GM12878 (cell line): ENCODE measurements at regions not wholly inside any gene's neighbourhood (a gene's known extent, or its start where the extent isn't known, plus 50 kb on each side); places are given as distances from the start of the nearest gene placed in this dataset.

Experiments
- ATAC-seq: fragments of 200-7000 bp; cut with Tn5 transposase; 3 replicates; pipeline ENCODE4 v1.9.1; 2020; ENCODE audit warnings: mild to moderate bottlenecking, moderate library complexity
- BruUV-seq: library from RNA; stranded (reverse); fragments of 400-500 nt; replicated peaks from 2 replicates; lab custom pipeline; 2021; lab: Mats Ljungman, UMichigan
- CTCF ChIA-PET: fragments of 300-600 bp; sonication (Branson Sonifier 250); formaldehyde crosslinking; extraction: SDS; loops from one replicate; lab custom pipeline; 2021; ENCODE audit warnings: inconsistent platforms; lab: Yijun Ruan, JAX
- POLR2A ChIA-PET: fragments of 350-600 bp; formaldehyde crosslinking; extraction: SDS; loops from one replicate; lab custom pipeline; 2021; ENCODE audit warnings: inconsistent platforms; lab: Charles Lee
- RAD21 ChIA-PET: fragments of 300-600 bp; sonication (Branson Sonifier 250); formaldehyde crosslinking; loops from one replicate; lab custom pipeline; 2023; ENCODE audit warnings: antibody characterized with exemption; ENCODE audit not compliant: unreplicated experiment; lab: Charles Lee
- SMC1A ChIA-PET: fragments of 300-600 bp; sonication (Branson Sonifier 250); formaldehyde crosslinking; loops from one replicate; lab custom pipeline; 2023; ENCODE audit not compliant: unreplicated experiment, uncharacterized antibody; lab: Charles Lee
- DNase-seq: peaks from one replicate; pipeline ENCODE4 v3.0.0-alpha.2; 2011; ENCODE audit warnings: low read depth, low spot score
- FAIRE-seq: peaks from 3 replicates; lab custom pipeline; 2011; peaks lifted over from hg19 to GRCh38; lab: Jason Lieb, UNC
- H2AFZ ChIP-seq: 2 replicates; pipeline ENCODE4 v1.6.0; 2011; ENCODE audit warnings: low read depth, low read length, control low read depth; ENCODE audit not compliant: control insufficient read depth
- H3K27ac ChIP-seq: 2 replicates; pipeline ENCODE4 v1.5.1; 2011; ENCODE audit warnings: control low read depth; ENCODE audit not compliant: control insufficient read depth, insufficient read depth
- H3K27me3 ChIP-seq, 2 experiments: replicated peaks in 1 of 2; 2 replicates each; pipeline versions ENCODE4 v1.6.0 to v1.6.1; 2011; ENCODE audit warnings: low read length in 1 of 2; ENCODE audit not compliant: control insufficient read depth in 2 of 2, insufficient read depth in 2 of 2
- H3K36me3 ChIP-seq, 2 experiments: 2 replicates each; pipeline ENCODE4 v1.5.1; 2011; ENCODE audit warnings: low read length in 1 of 2; ENCODE audit not compliant: control insufficient read depth in 2 of 2, insufficient read depth in 2 of 2
- H3K4me1 ChIP-seq: 2 replicates; pipeline ENCODE4 v1.6.1; 2011; ENCODE audit warnings: mild to moderate bottlenecking, low read length, moderate library complexity, mixed read lengths; ENCODE audit not compliant: control insufficient read depth, insufficient read depth
- H3K4me2 ChIP-seq: 2 replicates; pipeline ENCODE4 v1.6.0; 2011; ENCODE audit warnings: control low read depth; ENCODE audit not compliant: control insufficient read depth, insufficient read depth
- H3K4me3 ChIP-seq: fragments of 200-600 bp; sonication (generic); 2 replicates; pipeline ENCODE4 v1.5.1; 2016
- H3K79me2 ChIP-seq: 2 replicates; pipeline ENCODE4 v1.6.0; 2011; ENCODE audit warnings: low read length; ENCODE audit not compliant: control insufficient read depth, insufficient read depth
- H3K9ac ChIP-seq: 2 replicates; pipeline ENCODE4 v1.8.0; 2011; ENCODE audit warnings: low read length, control low read depth, mixed read lengths; ENCODE audit not compliant: control insufficient read depth, insufficient read depth
- H3K9me3 ChIP-seq: replicated peaks from 3 replicates; pipeline ENCODE4 v1.5.1; 2011; ENCODE audit warnings: mild to moderate bottlenecking, low read length; ENCODE audit not compliant: control insufficient read depth, insufficient read depth
- H4K20me1 ChIP-seq: 2 replicates; pipeline ENCODE4 v1.6.0; 2011; ENCODE audit not compliant: control insufficient read depth, insufficient read depth
- CEBPZ ChIP-seq: fragments of 150-350 bp; IDR thresholded peaks from 2 replicates; pipeline ENCODE4 v1.6.1; 2016; ENCODE audit warnings: low read depth, low read length
- EED ChIP-seq: sonication (generic); IDR thresholded peaks from 2 replicates; pipeline ENCODE4 v1.6.1; 2016; ENCODE audit warnings: antibody characterized with exemption, low read depth
- FOXK2 ChIP-seq: fragments of 450-650 bp; IDR thresholded peaks from 2 replicates; pipeline ENCODE4 v1.6.1; 2017; ENCODE audit warnings: mild to moderate bottlenecking, moderate library complexity
- FOXM1 ChIP-seq: IDR thresholded peaks from 2 replicates; pipeline ENCODE4 v1.6.1; 2012; ENCODE audit warnings: low read depth, mild to moderate bottlenecking, inconsistent platforms, low read length, moderate library complexity
- JUND ChIP-seq: IDR thresholded peaks from 2 replicates; pipeline ENCODE4 v1.6.1; 2012; ENCODE audit warnings: low read depth, mild to moderate bottlenecking, low read length, improper control_type of control experiment, moderate library complexity
- MAX ChIP-seq: IDR thresholded peaks from 2 replicates; pipeline ENCODE4 v1.6.1; 2012; ENCODE audit warnings: low read depth, low read length, improper control_type of control experiment
- NR2C2 ChIP-seq: IDR thresholded peaks from 2 replicates; pipeline ENCODE4 v1.6.1; 2011; ENCODE audit warnings: borderline replicate concordance, low read depth; ENCODE audit not compliant: control insufficient read depth, insufficient read length
- PBX3 ChIP-seq: IDR thresholded peaks from 2 replicates; pipeline ENCODE4 v1.6.1; 2011; ENCODE audit warnings: mild to moderate bottlenecking, low read depth, low read length, moderate library complexity; ENCODE audit not compliant: insufficient replicate concordance
- SP1 ChIP-seq: IDR thresholded peaks from one replicate; pipeline ENCODE4 v1.6.1; 2011; ENCODE audit warnings: low read depth, low read length
- STAT1 ChIP-seq: fragments of 450-650 bp; conservative IDR thresholded peaks from 2 replicates; pipeline ENCODE4 v1.6.1; 2014; ENCODE audit warnings: antibody characterized with exemption, mild to moderate bottlenecking
- SUZ12 ChIP-seq: fragments of 200-600 bp; sonication (generic); IDR thresholded peaks from one replicate; pipeline ENCODE4 v1.6.1; 2018; ENCODE audit warnings: antibody characterized with exemption, mild to moderate bottlenecking; ENCODE audit not compliant: unreplicated experiment
- WGBS: methylation state at CpG from one replicate; pipeline ENCODE4 v1.1.6; 2016; ENCODE audit warnings: low lambda C conversion rate; ENCODE audit not compliant: insufficient replicate concordance, insufficient coverage; ENCODE audit errors: missing lambda C conversion rate; 5-methylcytosine and 5-hydroxymethylcytosine counted together
- in situ Hi-C: fragments of 300-500 bp; cut with MboI; formaldehyde crosslinking; loops from 9 replicates; pipeline ENCODE4 v1.14.3; 2018; ENCODE audit warnings: mixed read lengths
- intact Hi-C: fragments of 100-400 bp; cut with micrococcal nuclease; formaldehyde crosslinking; loops from one replicate; pipeline ENCODE4 v1.14.2; 2022; ENCODE audit not compliant: unreplicated experiment
- TF ChIP-seq, protein P1 (sequence below): fragments of 450-650 bp; formaldehyde crosslinking; IDR thresholded peaks from 2 replicates; pipeline ENCODE4 v1.5.0; 2022; ENCODE audit warnings: mild to moderate bottlenecking, missing genetic modification characterization
- TF ChIP-seq, protein P2 (sequence below): fragments of 450-650 bp; IDR thresholded peaks from 2 replicates; pipeline ENCODE4 v1.6.1; 2014; ENCODE audit warnings: mild to moderate bottlenecking

GRCh38 chr10:83312570-83312969 is 826.7 kb upstream of the GHITM start:
- H3K79me2 ChIP-seq: no peaks in the 10 kb centered on the region
- no peaks in the 10 kb centered on the region for H3K9me3 ChIP-seq
- in situ Hi-C loops (no loop called here), intact Hi-C loops (no loop called here)
- FAIRE-seq (no peak), ATAC-seq (no peak), DNase-seq (no peak)
- no peak for TF ChIP-seq PBX3
- no peak for TF ChIP-seq STAT1
- no peak for TF ChIP-seq FOXK2
- TF ChIP-seq, protein P1, sequence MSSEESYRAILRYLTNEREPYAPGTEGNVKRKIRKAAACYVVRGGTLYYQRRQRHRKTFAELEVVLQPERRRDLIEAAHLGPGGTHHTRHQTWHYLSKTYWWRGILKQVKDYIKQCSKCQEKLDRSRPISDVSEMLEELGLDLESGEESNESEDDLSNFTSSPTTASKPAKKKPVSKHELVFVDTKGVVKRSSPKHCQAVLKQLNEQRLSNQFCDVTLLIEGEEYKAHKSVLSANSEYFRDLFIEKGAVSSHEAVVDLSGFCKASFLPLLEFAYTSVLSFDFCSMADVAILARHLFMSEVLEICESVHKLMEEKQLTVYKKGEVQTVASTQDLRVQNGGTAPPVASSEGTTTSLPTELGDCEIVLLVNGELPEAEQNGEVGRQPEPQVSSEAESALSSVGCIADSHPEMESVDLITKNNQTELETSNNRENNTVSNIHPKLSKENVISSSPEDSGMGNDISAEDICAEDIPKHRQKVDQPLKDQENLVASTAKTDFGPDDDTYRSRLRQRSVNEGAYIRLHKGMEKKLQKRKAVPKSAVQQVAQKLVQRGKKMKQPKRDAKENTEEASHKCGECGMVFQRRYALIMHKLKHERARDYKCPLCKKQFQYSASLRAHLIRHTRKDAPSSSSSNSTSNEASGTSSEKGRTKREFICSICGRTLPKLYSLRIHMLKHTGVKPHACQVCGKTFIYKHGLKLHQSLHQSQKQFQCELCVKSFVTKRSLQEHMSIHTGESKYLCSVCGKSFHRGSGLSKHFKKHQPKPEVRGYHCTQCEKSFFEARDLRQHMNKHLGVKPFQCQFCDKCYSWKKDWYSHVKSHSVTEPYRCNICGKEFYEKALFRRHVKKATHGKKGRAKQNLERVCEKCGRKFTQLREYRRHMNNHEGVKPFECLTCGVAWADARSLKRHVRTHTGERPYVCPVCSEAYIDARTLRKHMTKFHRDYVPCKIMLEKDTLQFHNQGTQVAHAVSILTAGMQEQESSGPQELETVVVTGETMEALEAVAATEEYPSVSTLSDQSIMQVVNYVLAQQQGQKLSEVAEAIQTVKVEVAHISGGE (CRISPR knock-in tag): no peak
- no peak for TF ChIP-seq SP1
- no peak for TF ChIP-seq SUZ12
- no peak for TF ChIP-seq EED
- no peak for TF ChIP-seq NR2C2
- TF ChIP-seq JUND: no peak
- TF ChIP-seq FOXM1: no peak
- TF ChIP-seq, protein P2, sequence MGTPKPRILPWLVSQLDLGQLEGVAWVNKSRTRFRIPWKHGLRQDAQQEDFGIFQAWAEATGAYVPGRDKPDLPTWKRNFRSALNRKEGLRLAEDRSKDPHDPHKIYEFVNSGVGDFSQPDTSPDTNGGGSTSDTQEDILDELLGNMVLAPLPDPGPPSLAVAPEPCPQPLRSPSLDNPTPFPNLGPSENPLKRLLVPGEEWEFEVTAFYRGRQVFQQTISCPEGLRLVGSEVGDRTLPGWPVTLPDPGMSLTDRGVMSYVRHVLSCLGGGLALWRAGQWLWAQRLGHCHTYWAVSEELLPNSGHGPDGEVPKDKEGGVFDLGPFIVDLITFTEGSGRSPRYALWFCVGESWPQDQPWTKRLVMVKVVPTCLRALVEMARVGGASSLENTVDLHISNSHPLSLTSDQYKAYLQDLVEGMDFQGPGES: no peak
- no peak for TF ChIP-seq CEBPZ
- TF ChIP-seq MAX: no peak
- no peaks in the 10 kb centered on the region for H3K4me1 ChIP-seq
- H2AFZ ChIP-seq: no peak overlapping the region
- no peak overlapping the region for H3K9ac ChIP-seq
- BruUV-seq: no TSS peak
- H3K36me3 ChIP-seq: no peaks in the 10 kb centered on the region
- ChIA-PET SMC1A (no interaction called here), RAD21 (no interaction called here), CTCF (no interaction called here), POLR2A (no interaction called here)
- H3K27me3 ChIP-seq: no peaks in the 10 kb centered on the region
- no peak overlapping the region for H3K4me2 ChIP-seq
- H4K20me1 ChIP-seq: no peaks in the 10 kb centered on the region
- WGBS: 28% methylated on average over 3 of the region's 3 CpGs
- H3K4me3 ChIP-seq: no peak overlapping the region
- no peak overlapping the region for H3K27ac ChIP-seq
